H9 (cell line): ENCODE measurements at regions not wholly inside any gene's neighbourhood (a gene's known extent, or its start where the extent isn't known, plus 50 kb on each side); places are given as distances from the start of the nearest gene placed in this dataset.

Experiments used
- DNase-seq: peaks from one replicate; pipeline ENCODE4 v3.0.0-alpha.2; 2017
- H2AFZ ChIP-seq: one replicate; pipeline ENCODE4 v1.6.1; 2013; ENCODE audit warnings: mild to moderate bottlenecking, low read length, control low read depth, moderate library complexity
- H2AK5ac ChIP-seq: 2 replicates; pipeline ENCODE4 v1.6.1; 2013; ENCODE audit warnings: low read length, control low read depth, mixed read lengths; ENCODE audit not compliant: insufficient read length
- H2BK120ac ChIP-seq: one replicate; pipeline ENCODE4 v1.6.1; 2013; ENCODE audit warnings: low read depth, mild to moderate bottlenecking, low read length, control low read depth, inconsistent platforms; ENCODE audit not compliant: poor library complexity, severe bottlenecking
- H2BK12ac ChIP-seq: 2 replicates; pipeline ENCODE4 v1.6.1; 2013; ENCODE audit warnings: low read length, control low read depth, mixed read lengths, low read depth; ENCODE audit not compliant: insufficient read length
- H2BK15ac ChIP-seq: 2 replicates; pipeline ENCODE4 v1.6.1; 2013; ENCODE audit warnings: low read depth, low read length, control low read depth
- H2BK20ac ChIP-seq: one replicate; pipeline ENCODE4 v1.6.1; 2013; ENCODE audit warnings: low read depth, mild to moderate bottlenecking, low read length, control low read depth, inconsistent platforms; ENCODE audit not compliant: poor library complexity, severe bottlenecking
- H2BK5ac ChIP-seq: 2 replicates; pipeline ENCODE4 v1.6.1; 2013; ENCODE audit warnings: low read length, control low read depth, mixed read lengths; ENCODE audit not compliant: insufficient read length
- H3K14ac ChIP-seq: 2 replicates; pipeline ENCODE4 v1.6.1; 2013; ENCODE audit warnings: low read length, control low read depth; ENCODE audit not compliant: insufficient read depth
- H3K18ac ChIP-seq: 2 replicates; pipeline ENCODE4 v1.6.1; 2013; ENCODE audit warnings: low read depth, mild to moderate bottlenecking, mixed read lengths, low read length, control low read depth; ENCODE audit not compliant: insufficient read length
- H3K23ac ChIP-seq: 2 replicates; pipeline ENCODE4 v1.6.1; 2013; ENCODE audit warnings: low read length, control low read depth, mixed read lengths, low read depth; ENCODE audit not compliant: insufficient read length
- H3K23me2 ChIP-seq: 2 replicates; pipeline ENCODE4 v1.6.1; 2013; ENCODE audit warnings: low read depth, mild to moderate bottlenecking, mixed read lengths, low read length, control low read depth; ENCODE audit not compliant: insufficient read length, poor library complexity, severe bottlenecking
- H3K27ac ChIP-seq: 2 replicates; pipeline ENCODE4 v1.5.1; 2013; ENCODE audit warnings: low read length, control low read depth, mixed read lengths, low read depth; ENCODE audit not compliant: insufficient read length
- H3K27me3 ChIP-seq: 2 replicates; pipeline ENCODE4 v1.6.1; 2013; ENCODE audit warnings: low read length, control low read depth, inconsistent platforms; ENCODE audit not compliant: insufficient read depth
- H3K4ac ChIP-seq: 2 replicates; pipeline ENCODE4 v1.6.1; 2013; ENCODE audit warnings: low read depth, mild to moderate bottlenecking, control low read depth, inconsistent platforms, low read length, moderate library complexity
- H3K4me1 ChIP-seq: 2 replicates; pipeline ENCODE4 v1.6.1; 2013; ENCODE audit warnings: low read length, control low read depth, inconsistent platforms; ENCODE audit not compliant: insufficient read depth
- H3K4me2 ChIP-seq: 2 replicates; pipeline ENCODE4 v1.6.1; 2013; ENCODE audit warnings: low read length, control low read depth, mixed read lengths; ENCODE audit not compliant: insufficient read length, insufficient read depth
- H3K56ac ChIP-seq: 2 replicates; pipeline ENCODE4 v1.6.1; 2013; ENCODE audit warnings: low read depth, mild to moderate bottlenecking, mixed read lengths, low read length, control low read depth; ENCODE audit not compliant: insufficient read length
- H3K79me1 ChIP-seq: 2 replicates; pipeline ENCODE4 v1.6.1; 2013; ENCODE audit warnings: low read depth, mild to moderate bottlenecking, moderate library complexity, low read length, control low read depth, inconsistent platforms; ENCODE audit not compliant: insufficient read depth, poor library complexity, severe bottlenecking
- H3K79me2 ChIP-seq: 2 replicates; pipeline ENCODE4 v1.6.1; 2013; ENCODE audit warnings: low read length, control low read depth, inconsistent platforms; ENCODE audit not compliant: insufficient read depth
- H3K9ac ChIP-seq: 2 replicates; pipeline ENCODE4 v1.6.1; 2013; ENCODE audit warnings: low read length, control low read depth, mixed read lengths; ENCODE audit not compliant: insufficient read length; ENCODE audit errors: extremely low read depth
- H3K9me3 ChIP-seq: one replicate; pipeline ENCODE4 v1.6.1; 2013; ENCODE audit warnings: low read depth, low read length, inconsistent platforms; ENCODE audit not compliant: control insufficient read depth
- H3T11ph ChIP-seq: one replicate; pipeline ENCODE4 v1.6.1; 2013; ENCODE audit warnings: mild to moderate bottlenecking, low read length, control low read depth, inconsistent platforms
- H4K20me1 ChIP-seq: one replicate; pipeline ENCODE4 v1.6.1; 2013; ENCODE audit not compliant: control insufficient read depth, insufficient read length, insufficient read depth
- H4K5ac ChIP-seq: 2 replicates; pipeline ENCODE4 v1.6.1; 2013; ENCODE audit warnings: low read depth, mild to moderate bottlenecking, mixed read lengths, low read length, control low read depth; ENCODE audit not compliant: insufficient read length
- H4K8ac ChIP-seq: replicated peaks from 2 replicates; pipeline ENCODE4 v1.6.1; 2013; ENCODE audit warnings: low read length, control low read depth, mixed read lengths, low read depth; ENCODE audit not compliant: insufficient read length
- H4K91ac ChIP-seq: 2 replicates; pipeline ENCODE4 v1.6.1; 2013; ENCODE audit warnings: low read depth, mild to moderate bottlenecking, moderate library complexity, mixed read lengths, low read length, control low read depth; ENCODE audit not compliant: insufficient read length
- H3K27ac Mint-ChIP-seq, 3 experiments: 2 replicates in 2 of 3; 3 replicates in 1 of 3; pipeline ENCODE4 v1.8.0; 2020 to 2021; ENCODE audit warnings: mixed read lengths in 3 of 3, mild to moderate bottlenecking in 1 of 3, moderate library complexity in 1 of 3
- H3K27me3 Mint-ChIP-seq: 2 replicates; pipeline ENCODE4 v1.8.0; 2021; ENCODE audit warnings: low read depth, mild to moderate bottlenecking, moderate library complexity, mixed read lengths
- H3K36me3 Mint-ChIP-seq, 3 experiments: 2 replicates in 2 of 3; 3 replicates in 1 of 3; pipeline ENCODE4 v1.8.0; 2020 to 2021; ENCODE audit warnings: low read depth in 3 of 3, mixed read lengths in 3 of 3; ENCODE audit not compliant: insufficient read depth in 1 of 3
- H3K4me1 Mint-ChIP-seq, 2 experiments: 2 replicates each; pipeline ENCODE4 v1.8.0; 2020; ENCODE audit warnings: mixed read lengths in 2 of 2
- H3K4me3 Mint-ChIP-seq, 2 experiments: 2 replicates in 1 of 2; 3 replicates in 1 of 2; pipeline ENCODE4 v1.8.0; 2020 to 2021; ENCODE audit warnings: mild to moderate bottlenecking in 2 of 2, mixed read lengths in 2 of 2, moderate library complexity in 1 of 2
- H3K9me3 Mint-ChIP-seq, 2 experiments: 2 replicates in 1 of 2; 3 replicates in 1 of 2; pipeline ENCODE4 v1.8.0; 2020; ENCODE audit warnings: mild to moderate bottlenecking in 2 of 2, mixed read lengths in 2 of 2, moderate library complexity in 1 of 2
- WGBS: extraction: QIAGEN DNeasy Blood & Tissue Kit; methylation state at CpG from one replicate; pipeline ENCODE4 v1.1.7; 2013; ENCODE audit warnings: missing lambda C conversion rate, low lambda C conversion rate, mixed read lengths; ENCODE audit not compliant: insufficient read length; ENCODE audit errors: extremely low coverage; 5-methylcytosine and 5-hydroxymethylcytosine counted together
- TF ChIP-seq, protein P1 (sequence below): fragments of 200-600 bp; sonication (generic); conservative IDR thresholded peaks from 3 replicates; pipeline ENCODE4 v1.8.0; 2021; ENCODE audit warnings: antibody characterized with exemption, mild to moderate bottlenecking

DNA sequence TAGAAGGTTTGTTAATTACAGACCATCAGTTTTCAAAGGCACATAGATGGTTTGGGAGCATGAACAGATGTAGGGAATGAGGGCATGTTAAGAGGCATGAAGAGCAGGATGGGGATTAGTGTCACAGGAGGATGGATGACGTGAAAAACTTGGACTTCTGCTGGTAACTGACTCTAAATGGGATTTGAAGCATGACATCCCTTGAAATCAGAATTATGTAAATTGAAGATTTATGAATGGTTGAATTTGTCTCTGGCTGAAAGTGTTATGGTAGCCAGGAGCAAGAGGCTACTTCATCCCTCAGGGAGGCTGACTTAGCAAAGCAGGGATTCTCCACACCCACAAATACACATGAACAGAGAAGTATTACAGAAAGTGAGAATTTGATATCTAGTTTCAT is 454.6 kb downstream of the MAGEB5 start:
- H3K23me2 ChIP-seq: no peaks in the 10 kb centered on the region
- no peak overlapping the region for H3K14ac ChIP-seq
- H3K79me1 ChIP-seq: no peaks in the 10 kb centered on the region
- H2AFZ ChIP-seq: no peak overlapping the region
- TF ChIP-seq, protein P1, sequence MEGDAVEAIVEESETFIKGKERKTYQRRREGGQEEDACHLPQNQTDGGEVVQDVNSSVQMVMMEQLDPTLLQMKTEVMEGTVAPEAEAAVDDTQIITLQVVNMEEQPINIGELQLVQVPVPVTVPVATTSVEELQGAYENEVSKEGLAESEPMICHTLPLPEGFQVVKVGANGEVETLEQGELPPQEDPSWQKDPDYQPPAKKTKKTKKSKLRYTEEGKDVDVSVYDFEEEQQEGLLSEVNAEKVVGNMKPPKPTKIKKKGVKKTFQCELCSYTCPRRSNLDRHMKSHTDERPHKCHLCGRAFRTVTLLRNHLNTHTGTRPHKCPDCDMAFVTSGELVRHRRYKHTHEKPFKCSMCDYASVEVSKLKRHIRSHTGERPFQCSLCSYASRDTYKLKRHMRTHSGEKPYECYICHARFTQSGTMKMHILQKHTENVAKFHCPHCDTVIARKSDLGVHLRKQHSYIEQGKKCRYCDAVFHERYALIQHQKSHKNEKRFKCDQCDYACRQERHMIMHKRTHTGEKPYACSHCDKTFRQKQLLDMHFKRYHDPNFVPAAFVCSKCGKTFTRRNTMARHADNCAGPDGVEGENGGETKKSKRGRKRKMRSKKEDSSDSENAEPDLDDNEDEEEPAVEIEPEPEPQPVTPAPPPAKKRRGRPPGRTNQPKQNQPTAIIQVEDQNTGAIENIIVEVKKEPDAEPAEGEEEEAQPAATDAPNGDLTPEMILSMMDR: no peak
- no peaks in the 10 kb centered on the region for H3K9me3 ChIP-seq
- no peak overlapping the region for H2BK20ac ChIP-seq
- Mint-ChIP-seq H3K36me3 (peaks cover 0 to 3% (median 0%) of the 10 kb centered on the region in 3 experiments; a peak in 2 of 7 replicates), H3K27me3 (no peaks in the 10 kb centered on the region), H3K4me3 (no peak overlapping the region), H3K9me3 (peaks cover 56 to 63% of the 10 kb centered on the region in 2 experiments), H3K4me1 (no peaks in the 10 kb centered on the region), H3K27ac (no peak overlapping the region)
- H3K27ac ChIP-seq: no peak overlapping the region
- no peak overlapping the region for H3K23ac ChIP-seq
- H2BK15ac ChIP-seq: no peak overlapping the region
- H3K27me3 ChIP-seq: no peaks in the 10 kb centered on the region
- no peaks in the 10 kb centered on the region for H3K79me2 ChIP-seq
- no CpG with 5 or more reads among the region's 1 CpG for WGBS
- H2BK120ac ChIP-seq: no peak overlapping the region
- no peak overlapping the region for H3K56ac ChIP-seq
- H4K20me1 ChIP-seq: no peaks in the 10 kb centered on the region
- no peak overlapping the region for H4K5ac ChIP-seq
- H2BK12ac ChIP-seq: no peak overlapping the region
- H3K4me2 ChIP-seq: no peak overlapping the region
- H2AK5ac ChIP-seq: no peak overlapping the region
- no peak overlapping the region for H4K8ac ChIP-seq
- H3T11ph ChIP-seq: no peak overlapping the region
- H3K18ac ChIP-seq: no peak overlapping the region
- no peak overlapping the region for H2BK5ac ChIP-seq
- H3K4ac ChIP-seq: no peak overlapping the region
- no peak for DNase-seq
- no peaks in the 10 kb centered on the region for H3K4me1 ChIP-seq
- H3K9ac ChIP-seq: no peak overlapping the region
- no peak overlapping the region for H4K91ac ChIP-seq
